GM18519 (cell line): ENCODE measurements at regions not wholly inside any gene's neighbourhood (a gene's known extent, or its start where the extent isn't known, plus 50 kb on each side); places are given as distances from the start of the nearest gene placed in this dataset.

Experiments used
- ATAC-seq: cut with Tn5 transposase; IDR thresholded peaks from one replicate; pipeline ENCODE4 v1.9.1; 2021; ENCODE audit warnings: mild to moderate bottlenecking, moderate library complexity; ENCODE audit not compliant: unreplicated experiment, low FRiP score

- no peak for ATAC-seq
Measured at GRCh38 chr11:28529540-28530410, 421.6 kb downstream of the METTL15 start.

- ATAC-seq = no peak
Measured at GRCh38 chr11:28529046-28529445, 420.9 kb downstream of the METTL15 start.

- ATAC-seq = no peak
Measured at GRCh38 chr11:28528217-28528616, 420.0 kb downstream of the METTL15 start.

GRCh38 chr11:28526406-28526751 is 418.2 kb downstream of the METTL15 start:
- no peak for ATAC-seq

- ATAC-seq = no peak
Measured at GRCh38 chr11:28525636-28526405, 417.6 kb downstream of the METTL15 start.

- no peak for ATAC-seq
Measured at GRCh38 chr11:28524098-28524497, 415.9 kb downstream of the METTL15 start.

GRCh38 chr11:28521075-28521474 is 412.9 kb downstream of the METTL15 start:
- ATAC-seq = no peak

GRCh38 chr11:28520291-28520690 is 412.1 kb downstream of the METTL15 start:
- no peak for ATAC-seq

- ATAC-seq = no peak
Measured at GRCh38 chr11:28518825-28519224, 410.6 kb downstream of the METTL15 start.

- ATAC-seq = no peak
Measured at GRCh38 chr11:28517621-28518020, 409.4 kb downstream of the METTL15 start.

- ATAC-seq = no peak
Measured at GRCh38 chr11:28514391-28514790, 406.2 kb downstream of the METTL15 start.

GRCh38 chr11:28512143-28512756 is 404.1 kb downstream of the METTL15 start:
- no peak for ATAC-seq

GRCh38 chr11:28505232-28505631 is 397.0 kb downstream of the METTL15 start:
- no peak for ATAC-seq

GRCh38 chr11:28504555-28505110 is 396.4 kb downstream of the METTL15 start:
- no peak for ATAC-seq

- ATAC-seq = no peak
Measured at GRCh38 chr11:28495333-28495732, 387.1 kb downstream of the METTL15 start.

- ATAC-seq = no peak
Measured at GRCh38 chr11:28491431-28491830, 383.2 kb downstream of the METTL15 start.

- ATAC-seq = no peak
Measured at GRCh38 chr11:28490773-28491382, 382.7 kb downstream of the METTL15 start.

- ATAC-seq = no peak
Measured at GRCh38 chr11:28488336-28488735, 380.1 kb downstream of the METTL15 start.

- no peak for ATAC-seq
Measured at GRCh38 chr11:28483072-28483867, 375.1 kb downstream of the METTL15 start.

- ATAC-seq = no peak
Measured at GRCh38 chr11:28482666-28483065, 374.5 kb downstream of the METTL15 start.
